Activated naive CD8-positive, alpha-beta T cell treated with anti-CD3 and anti-CD28 coated beads, Interleukin-2, amount 50 U/mL, for 24 hours (primary cell): ENCODE measurements at regions not wholly inside any gene's neighbourhood (a gene's known extent, or its start where the extent isn't known, plus 50 kb on each side); places are given as distances from the start of the nearest gene placed in this dataset.

ENCODE experiments used
- ATAC-seq: fragments of 150-1000 bp; cut with Tn5 transposase; one replicate; pipeline ENCODE4 v1.10.0; 2021
- DNase-seq: peaks from one replicate; pipeline ENCODE4 v3.0.0; 2021
- H3K27ac Mint-ChIP-seq: one replicate; pipeline ENCODE4 v1.8.0; 2021; ENCODE audit warnings: mild to moderate bottlenecking, mixed read lengths
- H3K27me3 Mint-ChIP-seq: one replicate; pipeline ENCODE4 v1.8.0; 2021; ENCODE audit warnings: mixed read lengths
- H3K36me3 Mint-ChIP-seq: one replicate; pipeline ENCODE4 v1.8.0; 2021; ENCODE audit warnings: low read depth, mixed read lengths
- H3K4me1 Mint-ChIP-seq: one replicate; pipeline ENCODE4 v1.8.0; 2021; ENCODE audit warnings: mixed read lengths
- H3K4me3 Mint-ChIP-seq: one replicate; pipeline ENCODE4 v1.8.0; 2021; ENCODE audit warnings: mild to moderate bottlenecking, moderate library complexity, mixed read lengths
- H3K9me3 Mint-ChIP-seq: one replicate; pipeline ENCODE4 v1.8.0; 2021; ENCODE audit warnings: mixed read lengths

DNA sequence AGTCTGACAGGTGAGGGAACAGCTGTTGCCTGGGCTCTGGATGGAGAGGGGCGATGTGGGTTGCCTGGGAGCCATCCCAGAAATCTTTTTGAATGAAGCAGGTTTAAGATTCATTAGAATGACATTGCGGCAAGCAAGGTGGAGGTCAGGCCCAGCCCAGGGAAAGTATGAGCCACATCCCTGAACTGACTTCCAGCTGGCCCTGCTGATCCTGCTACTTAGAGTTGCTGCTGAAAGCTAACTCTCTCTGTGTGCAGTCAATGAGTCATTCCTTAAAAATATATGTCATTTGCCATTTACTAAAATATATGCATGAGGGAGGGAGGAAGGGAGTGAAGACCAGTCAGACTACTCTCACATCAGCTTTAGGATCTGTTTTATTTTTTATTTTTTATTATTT is 54.3 kb upstream of the RAB3GAP2 start:
- Mint-ChIP-seq H3K27ac (no peak overlapping the region), H3K4me1 (no peaks in the 10 kb centered on the region), H3K9me3 (no peaks in the 10 kb centered on the region), H3K27me3 (peaks cover 7% of the 10 kb centered on the region), H3K36me3 (no peaks in the 10 kb centered on the region), H3K4me3 (no peak overlapping the region)
- DNase-seq (no peak), ATAC-seq (no peak)

DNA sequence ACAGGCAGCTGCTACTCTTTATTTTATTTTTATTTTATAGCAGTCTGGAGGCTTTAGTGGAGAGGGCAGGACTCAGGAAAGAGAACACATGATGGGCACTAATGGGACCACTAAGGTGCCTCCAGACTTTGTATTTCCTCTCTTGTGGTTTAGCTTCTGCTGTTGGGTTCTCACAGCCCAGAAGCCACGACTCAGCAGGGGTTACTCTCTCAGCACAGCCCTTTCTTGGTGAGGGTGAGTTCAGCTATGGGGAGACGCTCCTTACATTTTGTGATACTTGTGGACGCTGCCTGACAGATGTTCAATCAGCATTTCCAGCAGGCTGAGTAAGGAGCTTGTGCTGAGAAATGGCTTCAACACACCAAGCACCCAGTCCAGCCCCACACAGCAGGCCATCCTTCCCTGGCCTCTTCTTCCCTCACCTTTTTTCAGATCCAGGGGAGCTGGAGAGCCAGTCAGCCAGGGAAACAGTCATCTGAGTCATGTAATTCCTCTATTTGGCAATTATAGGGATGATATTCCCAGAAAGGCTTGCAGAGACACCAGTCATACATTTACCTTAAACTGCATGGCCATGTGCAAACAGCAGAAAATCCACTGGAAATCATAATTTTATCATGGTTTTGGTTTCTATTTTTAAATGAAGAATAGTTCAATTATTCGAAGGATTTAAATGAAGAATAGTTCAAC is 53.2 kb upstream of the RAB3GAP2 start:
- H3K9me3 Mint-ChIP-seq = no peaks in the 10 kb centered on the region
- no peaks in the 10 kb centered on the region for H3K36me3 Mint-ChIP-seq
- H3K4me1 Mint-ChIP-seq = no peaks in the 10 kb centered on the region
- peaks cover 9% of the 10 kb centered on the region for H3K27me3 Mint-ChIP-seq
- H3K4me3 Mint-ChIP-seq = no peak overlapping the region
- DNase-seq = no peak
- H3K27ac Mint-ChIP-seq = no peak overlapping the region
- no peak for ATAC-seq

DNA sequence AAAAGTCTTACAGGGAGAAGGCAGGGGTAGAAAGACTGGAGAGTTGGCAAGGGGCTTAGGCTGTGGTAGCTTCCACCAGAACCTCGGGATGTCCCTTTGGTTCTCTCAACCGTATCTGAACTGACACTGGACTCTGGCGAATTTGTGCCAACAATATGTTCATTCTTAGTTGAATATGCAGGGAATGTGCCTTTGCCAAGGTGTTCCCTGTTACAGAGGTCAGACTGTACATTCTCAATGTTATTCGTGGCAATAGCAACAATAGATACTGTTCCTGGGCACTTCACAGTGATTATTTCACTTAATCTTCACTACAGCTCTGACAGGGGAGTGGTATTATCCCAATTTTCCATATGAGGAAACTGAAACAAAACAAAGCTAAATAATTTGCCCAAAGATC is 51.5 kb upstream of the RAB3GAP2 start:
- Mint-ChIP-seq H3K9me3 (no peaks in the 10 kb centered on the region), H3K4me1 (no peaks in the 10 kb centered on the region), H3K27me3 (peaks cover 9% of the 10 kb centered on the region), H3K4me3 (no peak overlapping the region), H3K36me3 (no peaks in the 10 kb centered on the region), H3K27ac (no peak overlapping the region)
- DNase-seq (no peak), ATAC-seq (no peak)

DNA sequence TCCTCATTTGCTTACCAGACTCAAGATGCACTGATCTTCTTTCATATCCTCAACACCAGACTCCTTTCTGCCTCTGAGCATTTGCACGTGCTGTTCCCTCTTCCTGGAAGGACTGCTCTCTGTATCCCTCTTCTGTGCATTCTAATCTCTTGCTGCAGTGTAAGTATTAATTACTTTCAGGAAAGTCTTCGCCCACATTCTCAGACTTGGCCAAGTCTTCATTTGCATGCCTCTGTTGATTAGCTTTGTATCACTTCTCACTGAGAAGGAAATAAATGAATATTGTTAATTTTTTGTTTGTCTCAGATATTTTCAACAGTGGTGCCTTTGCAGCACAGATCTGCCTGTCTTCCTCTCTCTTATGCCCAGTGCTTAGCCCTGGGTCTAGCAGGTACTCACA is 50.3 kb upstream of the RAB3GAP2 start:
- Mint-ChIP-seq H3K9me3 (no peaks in the 10 kb centered on the region), H3K27me3 (peaks cover 9% of the 10 kb centered on the region), H3K36me3 (no peaks in the 10 kb centered on the region), H3K4me3 (no peak overlapping the region), H3K4me1 (no peaks in the 10 kb centered on the region), H3K27ac (no peak overlapping the region)
- no peak for ATAC-seq
- no peak for DNase-seq
